ENCODE measurements at regions not wholly inside any gene's neighbourhood (a gene's known extent, or its start where the extent isn't known, plus 50 kb on each side); places are given as distances from the start of the nearest gene placed in this dataset.

DNA sequence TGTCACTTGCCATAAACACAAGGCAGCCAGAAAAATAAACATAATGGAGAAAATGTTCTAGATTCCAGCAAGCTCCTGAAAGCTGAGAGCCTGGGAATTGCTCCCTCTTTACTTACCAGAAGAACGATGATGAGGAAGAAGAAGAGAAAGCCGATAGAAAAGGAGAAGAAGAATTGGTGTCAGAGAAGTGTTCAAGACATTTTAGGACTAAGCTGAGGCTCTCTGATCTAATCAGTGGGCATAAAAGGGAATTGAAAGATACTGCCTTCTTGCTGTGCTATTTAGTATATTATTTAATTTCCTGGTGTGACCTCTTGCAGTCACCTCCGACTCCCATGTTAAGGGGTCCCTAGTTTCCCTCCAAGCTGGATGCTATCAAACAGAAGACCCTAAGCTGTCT lies 316.6 kb upstream of the JARID2 start:
- no peak overlapping the region for H3K4me3 ChIP-seq (ENCODE audit: low read length)
- DNase-seq (ENCODE audit: low read depth, low spot score), result no peak

DNA sequence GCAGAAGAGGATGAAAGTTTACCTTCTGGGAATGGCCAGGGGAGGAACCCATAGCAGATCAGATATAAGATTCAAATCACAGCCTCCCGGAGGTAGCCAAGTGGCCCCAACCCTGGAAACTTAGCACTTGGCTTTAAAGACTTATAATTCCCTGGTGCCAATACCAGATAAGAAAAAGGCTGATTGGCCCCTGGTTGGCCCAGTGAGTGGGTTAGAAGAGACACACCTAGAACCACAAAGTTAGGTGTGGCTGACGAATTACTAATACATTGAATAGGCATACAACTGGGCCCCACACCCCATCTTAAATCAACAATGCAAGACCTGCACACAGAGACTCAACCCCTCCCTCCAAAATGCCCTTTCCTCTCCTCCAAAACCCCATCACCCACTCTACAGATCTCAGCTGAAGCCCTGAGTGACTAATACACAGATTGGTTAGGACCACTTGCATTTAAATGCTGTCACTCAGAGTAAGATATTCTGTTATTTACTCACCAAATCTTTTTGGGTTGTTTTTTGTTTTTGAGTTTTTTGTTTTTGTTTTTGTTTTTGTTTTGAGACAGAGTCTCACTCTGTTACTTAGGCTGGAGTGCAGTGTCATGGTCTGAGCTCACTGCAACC lies 315.4 kb upstream of the JARID2 start:
- no peak for DNase-seq (ENCODE audit: low read depth, low spot score)
- H3K4me3 ChIP-seq (ENCODE audit: low read length), result no peak overlapping the region

DNA sequence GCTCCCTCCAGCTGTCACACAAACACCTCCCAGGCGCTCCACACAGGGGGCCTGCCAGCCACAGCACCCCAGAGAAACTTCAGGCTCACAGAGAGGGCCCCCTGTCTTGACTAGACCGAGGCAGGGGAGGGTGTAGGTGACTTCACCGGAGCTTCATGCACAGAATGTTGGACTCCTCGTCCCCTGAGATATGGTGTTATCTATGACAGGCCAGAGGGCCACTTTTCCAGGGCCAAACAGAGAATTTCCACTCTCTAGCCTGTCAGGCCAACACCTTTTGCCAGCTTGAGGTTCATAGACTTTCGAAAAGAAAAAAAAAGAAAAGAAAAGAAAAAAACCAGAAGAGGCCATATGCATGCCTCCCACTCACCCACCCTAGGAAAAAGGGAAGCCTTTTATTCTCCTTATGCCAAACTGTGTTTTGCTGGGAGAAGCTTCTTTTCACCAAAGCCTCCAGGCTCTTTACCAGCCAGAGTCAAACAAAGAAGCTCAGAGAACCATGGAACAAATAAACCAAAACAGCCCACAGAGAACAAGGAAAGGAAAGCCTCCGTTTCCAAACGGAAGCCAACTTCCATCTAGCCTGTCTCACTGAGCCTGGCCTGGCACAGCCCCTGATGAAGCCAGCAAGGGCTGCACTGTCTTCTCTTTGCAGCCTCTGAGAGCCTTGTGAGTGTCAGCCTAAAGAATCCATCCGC lies 313.2 kb upstream of the JARID2 start:
- no peak for DNase-seq (ENCODE audit: low read depth, low spot score)
- H3K4me3 ChIP-seq (ENCODE audit: low read length), result no peak overlapping the region

DNA sequence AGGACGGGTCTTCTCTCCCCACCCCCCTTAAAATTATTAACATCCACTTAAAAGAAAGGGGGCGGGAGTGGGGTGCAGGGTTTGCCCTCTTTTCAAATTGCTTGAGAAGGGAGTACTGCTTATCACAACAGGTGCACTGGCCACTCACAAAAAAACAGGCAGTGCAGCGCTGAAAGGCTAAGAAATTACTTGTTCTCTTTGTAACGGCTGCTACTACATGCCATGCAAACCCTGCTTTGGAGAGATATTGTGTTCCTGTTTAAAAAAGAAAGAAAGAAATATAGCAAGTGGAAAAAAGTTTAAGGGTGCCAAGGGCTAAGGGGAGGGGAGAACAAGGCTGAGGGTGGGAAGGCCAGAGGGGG lies 312.7 kb upstream of the JARID2 start:
- DNase-seq (ENCODE audit: low read depth, low spot score), result no peak
- H3K4me3 ChIP-seq (ENCODE audit: low read length), result no peak overlapping the region

DNA sequence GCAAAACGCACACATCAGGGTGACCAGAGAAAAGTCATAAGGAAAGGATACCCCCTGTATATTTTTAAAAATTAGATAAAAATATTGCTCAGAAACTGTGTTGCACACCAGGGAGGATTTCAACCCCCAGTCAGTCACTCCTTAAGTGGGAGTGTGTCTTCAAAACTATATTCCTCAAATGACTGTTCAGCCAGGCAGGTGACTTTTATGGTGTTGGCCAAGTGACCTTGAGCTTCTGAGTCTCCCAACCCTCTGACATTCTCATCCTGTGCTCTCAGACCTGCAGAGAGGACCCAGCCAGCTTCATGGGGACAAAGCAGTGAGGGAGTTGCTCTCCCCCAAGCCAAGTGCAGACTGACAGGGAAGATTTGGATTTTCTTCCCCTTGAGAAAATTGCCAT lies 311.9 kb upstream of the JARID2 start:
- no peak overlapping the region for H3K4me3 ChIP-seq (ENCODE audit: low read length)
- DNase-seq (ENCODE audit: low read depth, low spot score), result no peak

DNA sequence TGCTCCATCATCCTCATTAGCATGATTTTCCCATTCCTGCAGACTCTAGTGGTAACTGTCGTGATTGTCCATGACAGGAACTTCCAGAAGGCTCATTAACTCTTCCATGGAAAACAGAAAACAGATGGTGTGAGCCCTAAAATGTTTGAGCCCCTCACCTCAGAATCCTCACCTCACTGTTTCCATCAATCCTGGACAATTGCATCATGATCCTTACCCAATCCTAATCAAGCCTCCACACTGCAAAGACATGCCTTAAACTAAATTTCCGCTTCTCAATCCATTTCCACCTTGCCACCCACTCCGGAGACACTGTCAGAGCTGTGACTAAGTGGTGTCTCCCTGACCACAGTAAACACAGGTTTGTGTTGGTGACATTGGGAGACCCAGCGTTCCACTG lies 311.0 kb upstream of the JARID2 start:
- DNase-seq (ENCODE audit: low read depth, low spot score), result no peak
- H3K4me3 ChIP-seq (ENCODE audit: low read length), result no peak overlapping the region

DNA sequence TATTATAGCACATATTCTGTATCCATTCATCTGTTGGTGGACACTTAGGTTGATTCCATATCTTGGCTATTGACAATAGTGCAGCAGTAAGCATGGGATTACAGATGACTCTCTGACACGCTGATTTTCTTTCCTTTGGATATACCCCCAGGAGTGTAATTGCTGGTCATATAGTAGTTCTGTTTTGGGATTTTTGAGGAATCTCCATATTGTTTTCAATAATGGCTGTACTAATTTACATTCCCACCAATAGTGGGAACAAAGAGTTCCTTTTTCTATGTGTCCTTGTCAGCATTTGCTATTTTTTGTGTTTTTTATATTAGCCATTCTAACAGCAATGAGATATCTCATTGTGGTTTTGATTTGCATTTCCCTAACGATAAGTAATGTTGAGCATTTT lies 309.0 kb upstream of the JARID2 start:
- no peak for DNase-seq (ENCODE audit: low read depth, low spot score)

DNA sequence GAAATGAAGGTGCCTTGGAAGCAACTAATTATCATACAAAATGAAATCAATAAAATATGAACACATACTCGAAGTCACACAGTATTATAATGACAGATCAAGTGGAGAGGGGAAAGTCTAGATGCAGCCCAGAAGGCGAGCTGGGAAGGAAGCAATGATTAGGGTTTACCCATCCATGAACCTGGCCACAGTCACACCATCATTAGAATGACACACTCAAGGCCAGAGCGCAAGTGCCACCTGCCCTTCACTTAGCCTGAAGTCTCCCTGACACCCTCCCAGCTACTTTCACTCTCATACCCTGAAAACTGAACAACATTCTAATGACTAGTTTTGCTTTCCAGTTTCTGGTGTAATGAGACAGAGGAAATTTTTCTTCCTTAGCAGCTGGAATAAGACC lies 302.8 kb upstream of the JARID2 start:
- DNase-seq (ENCODE audit: low read depth, low spot score), result no peak
- H3K4me3 ChIP-seq (ENCODE audit: low read length), result no peak overlapping the region

More for the DNA sequence above, 309.0 kb upstream of the JARID2 start:
- H3K4me3 ChIP-seq (ENCODE audit: low read length), result no peak overlapping the region

DNA sequence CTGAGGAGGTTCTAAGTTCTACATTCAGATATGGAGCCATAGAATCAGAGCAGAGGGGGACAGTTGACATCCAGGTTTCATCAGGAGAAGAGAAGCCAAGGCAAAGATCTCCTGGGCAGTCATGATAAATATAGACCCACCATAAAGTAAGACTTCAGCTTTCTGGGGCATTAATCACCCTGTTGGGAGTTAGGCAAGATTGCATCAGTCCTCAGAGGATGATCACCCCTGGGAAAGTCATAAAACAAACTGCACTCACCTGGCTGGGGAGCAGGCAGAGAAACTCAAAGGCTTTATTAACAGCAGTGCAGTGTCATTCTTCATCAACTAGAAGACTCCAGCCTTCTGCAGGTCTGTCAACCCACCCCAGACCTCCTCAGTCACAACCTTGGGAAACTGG lies 301.3 kb upstream of the JARID2 start:
- H3K4me3 ChIP-seq (ENCODE audit: low read length), result no peak overlapping the region
- DNase-seq (ENCODE audit: low read depth, low spot score), result no peak

DNA sequence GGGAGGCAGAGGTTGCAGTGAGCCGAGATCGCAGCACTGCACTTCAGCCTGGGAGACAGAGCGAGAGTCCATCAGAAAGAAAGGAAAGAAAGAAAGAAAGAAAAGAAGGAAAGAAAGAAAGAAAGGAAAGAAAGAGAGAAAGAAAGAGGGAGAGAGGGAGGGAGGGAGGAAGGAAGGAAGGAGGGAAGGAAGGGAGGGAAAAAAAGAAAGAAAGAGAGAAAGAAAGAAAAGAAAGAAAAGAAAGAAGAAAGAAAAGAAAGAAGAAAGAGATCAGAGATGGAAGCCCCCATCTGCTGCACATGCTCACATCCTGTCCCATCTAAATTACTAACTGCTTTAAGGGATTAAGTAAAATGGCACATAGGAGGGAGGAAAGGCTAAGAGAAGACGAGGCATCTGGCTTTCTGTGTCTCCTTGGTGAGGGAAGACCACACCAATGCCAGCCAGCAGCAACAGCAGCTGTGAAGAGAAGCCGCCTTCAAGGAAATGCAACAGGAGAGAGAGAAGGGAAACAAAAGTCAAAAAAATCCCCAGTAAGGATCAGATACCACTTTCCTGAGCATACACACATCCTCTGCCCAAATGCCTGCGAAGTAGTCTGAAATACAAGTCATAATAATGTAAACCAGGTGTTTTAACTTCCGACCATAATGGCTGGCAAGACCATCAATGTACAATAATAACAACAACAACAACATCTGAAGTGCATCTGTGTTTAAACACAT lies 300.2 kb upstream of the JARID2 start:
- no peak overlapping the region for H3K4me3 ChIP-seq (ENCODE audit: low read length)
- DNase-seq (ENCODE audit: low read depth, low spot score), result no peak

DNA sequence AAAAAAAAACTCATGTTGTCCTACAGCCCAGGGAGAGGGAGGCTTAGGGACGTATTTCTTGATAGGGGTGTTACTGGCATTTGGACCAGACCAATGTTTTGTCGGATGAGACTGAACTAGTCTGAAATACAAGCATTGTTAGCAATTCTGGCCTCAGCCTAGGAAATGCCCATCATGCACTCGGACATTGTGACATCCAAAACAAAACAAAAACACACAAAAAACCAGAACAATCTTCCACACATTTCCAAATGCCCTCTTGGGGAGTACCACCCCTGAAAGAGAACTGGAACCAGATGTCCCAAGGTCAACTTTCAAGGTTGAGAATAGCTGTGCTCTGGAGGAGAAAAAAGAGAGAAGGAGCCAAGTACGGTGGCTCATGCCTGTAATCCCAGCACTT lies 299.1 kb upstream of the JARID2 start:
- H3K4me3 ChIP-seq (ENCODE audit: low read length), result no peak overlapping the region
- no peak for DNase-seq (ENCODE audit: low read depth, low spot score)

DNA sequence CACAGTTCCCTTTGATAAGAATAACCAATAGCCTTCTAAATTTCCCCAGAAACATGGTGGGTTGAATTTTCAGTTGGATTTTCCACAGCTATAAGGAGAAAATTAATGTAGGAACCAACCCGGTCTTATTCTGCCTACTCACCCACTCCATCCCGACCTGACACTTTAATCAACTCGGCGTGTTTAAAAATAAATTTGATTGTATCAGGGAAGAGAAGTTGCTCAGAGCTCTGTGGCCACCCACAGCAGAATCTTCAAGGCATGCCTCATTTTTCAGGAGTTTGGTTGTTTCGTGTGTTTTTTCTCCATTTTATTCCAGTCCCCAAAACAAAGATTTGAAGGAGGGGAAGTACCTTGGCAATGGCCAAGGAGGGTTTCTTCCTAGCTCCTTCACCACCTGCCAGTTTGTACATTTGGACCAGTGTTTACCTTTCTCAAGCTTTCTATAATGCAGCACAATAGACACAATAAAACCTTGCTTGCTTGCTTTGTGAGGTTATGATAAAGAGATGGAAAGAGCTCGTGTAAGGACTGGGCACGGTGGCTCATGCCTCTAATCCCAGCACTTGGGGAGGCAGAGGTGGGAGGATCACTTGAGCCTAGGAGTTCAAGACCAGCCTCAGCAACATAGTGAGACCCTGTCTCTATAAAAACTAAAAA lies 297.2 kb upstream of the JARID2 start:
- H3K4me3 ChIP-seq (ENCODE audit: low read length), result no peak overlapping the region
- no peak for DNase-seq (ENCODE audit: low read depth, low spot score)

DNA sequence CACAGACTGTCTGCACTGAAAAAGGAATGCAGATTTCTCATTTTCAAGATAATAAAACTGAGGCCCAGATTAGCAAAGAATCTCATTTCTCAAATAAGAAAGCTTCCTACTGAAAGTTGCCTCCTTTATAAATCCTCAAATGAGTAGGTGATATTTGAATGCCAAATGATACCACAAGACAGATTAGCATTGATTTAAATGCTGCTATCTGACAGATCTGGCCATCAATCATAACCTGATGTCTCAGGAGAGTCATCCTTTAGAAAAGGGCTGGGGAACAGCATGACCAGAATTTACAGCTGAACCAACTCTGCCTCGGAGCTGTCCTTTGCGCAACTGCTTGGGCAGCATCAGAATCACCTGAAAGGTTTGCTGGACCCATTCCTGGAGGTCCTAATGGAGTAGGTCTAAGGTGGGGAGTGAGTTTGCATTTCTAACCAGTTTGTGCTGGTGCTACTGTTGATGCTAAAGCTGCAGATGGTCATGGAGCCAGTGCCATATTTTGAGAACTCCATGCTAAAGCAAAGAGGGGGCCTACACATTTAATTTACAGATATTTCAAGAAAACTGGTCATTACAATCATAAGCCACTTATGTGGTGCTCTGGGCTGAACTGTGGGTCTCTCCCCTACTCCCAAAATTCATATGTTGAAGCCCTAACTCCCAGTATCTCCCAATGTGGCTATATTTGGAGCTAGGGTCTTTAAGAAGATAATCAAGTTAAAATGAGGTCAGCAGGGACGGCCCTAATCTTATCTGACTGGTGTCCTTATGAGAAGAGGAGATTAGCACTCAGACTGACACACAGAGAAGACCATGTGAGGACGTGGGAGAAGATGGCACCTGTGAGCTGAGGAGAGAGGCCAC lies 295.5 kb upstream of the JARID2 start:
- no peak overlapping the region for H3K4me3 ChIP-seq (ENCODE audit: low read length)
- no peak for DNase-seq (ENCODE audit: low read depth, low spot score)

DNA sequence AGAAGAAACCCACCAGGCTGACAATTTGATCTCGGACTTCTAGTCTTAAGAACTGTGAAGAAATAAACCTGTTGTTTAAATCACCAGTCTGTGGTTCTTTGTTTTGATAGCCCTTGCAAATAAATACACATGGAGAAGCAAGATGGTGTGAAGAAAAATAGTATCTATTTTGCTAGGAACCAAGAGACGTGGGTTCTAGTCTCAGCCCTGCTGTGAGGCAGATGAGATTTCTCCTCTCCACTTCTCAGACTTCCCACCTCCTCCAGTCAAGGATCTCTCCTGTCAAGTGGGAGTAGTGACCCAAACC lies 294.9 kb upstream of the JARID2 start:
- H3K4me3 ChIP-seq (ENCODE audit: low read length), result no peak overlapping the region
- no peak for DNase-seq (ENCODE audit: low read depth, low spot score)

DNA sequence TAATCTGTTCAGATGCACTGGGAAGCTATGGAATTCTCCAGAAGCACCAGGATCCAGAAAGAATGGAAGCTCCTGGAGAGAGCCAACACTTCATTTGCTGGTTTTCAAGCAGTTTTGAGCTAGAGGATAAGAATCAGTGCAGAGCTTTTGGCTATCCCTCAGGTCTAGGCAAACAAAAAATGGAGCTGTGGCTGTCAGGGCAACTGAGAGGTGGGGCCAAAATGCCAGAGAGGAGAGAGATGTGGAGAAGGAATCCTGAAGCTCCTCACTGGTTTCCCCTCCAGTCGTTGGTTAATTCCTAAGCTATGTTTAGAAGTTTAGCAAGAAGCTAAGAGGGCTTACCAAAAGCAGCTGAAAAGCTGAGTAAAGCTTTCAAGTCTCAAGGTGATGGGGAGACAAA lies 294.2 kb upstream of the JARID2 start:
- no peak overlapping the region for H3K4me3 ChIP-seq (ENCODE audit: low read length)
- DNase-seq (ENCODE audit: low read depth, low spot score), result no peak

DNA sequence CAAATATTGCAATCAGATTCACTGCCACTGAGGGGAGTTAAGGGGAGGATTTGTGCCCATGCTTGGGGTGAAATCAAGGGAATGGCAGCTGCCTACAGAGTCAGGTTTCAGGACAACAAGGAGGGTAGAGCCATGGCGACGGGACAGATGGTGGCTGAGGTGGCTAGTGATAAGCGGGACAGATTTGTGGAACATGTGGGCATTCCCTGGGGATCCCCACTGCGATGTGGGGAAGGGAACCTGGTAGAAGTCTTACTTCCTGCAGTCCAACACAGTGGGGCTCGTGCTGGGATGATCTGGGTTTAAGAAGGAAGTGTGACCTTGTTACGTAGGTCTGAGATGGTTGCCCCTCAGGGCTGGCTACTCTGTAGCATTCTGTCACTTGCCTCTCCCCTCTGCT lies 292.0 kb upstream of the JARID2 start:
- DNase-seq (ENCODE audit: low read depth, low spot score), result no peak
- no peak overlapping the region for H3K4me3 ChIP-seq (ENCODE audit: low read length)

DNA sequence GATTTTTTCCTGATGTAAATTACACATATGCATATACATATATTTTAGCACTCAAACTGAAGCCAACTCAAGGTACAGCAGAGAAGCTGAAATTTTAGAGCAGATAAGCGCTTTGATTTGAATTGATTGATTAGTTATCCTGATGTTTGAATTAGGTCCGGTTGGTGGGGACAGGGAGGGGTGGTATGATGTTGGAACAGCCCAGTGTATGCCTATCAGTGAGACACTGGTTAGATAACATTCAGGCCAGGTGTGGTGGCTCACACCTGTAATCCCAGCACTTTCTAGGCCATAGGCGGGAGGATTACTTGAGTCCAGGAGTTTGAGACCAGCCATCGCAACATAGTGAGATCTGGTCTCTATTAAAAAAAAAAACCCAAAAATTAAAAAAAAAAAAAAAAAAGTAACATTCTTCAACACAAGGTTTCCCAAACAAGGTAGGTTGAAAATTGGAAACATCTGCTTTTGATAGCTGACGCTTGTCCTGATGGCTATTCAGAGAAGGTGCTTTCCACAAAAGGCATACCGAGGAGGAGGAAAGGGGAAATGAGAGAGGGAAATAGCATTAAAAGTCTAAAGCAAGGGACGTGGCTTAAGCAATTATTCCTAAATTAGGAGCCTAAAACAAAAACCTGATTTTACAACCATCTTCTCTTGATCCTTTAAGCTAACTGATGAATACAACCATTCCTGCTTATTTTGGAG lies 288.4 kb upstream of the JARID2 start:
- DNase-seq (ENCODE audit: low read depth, low spot score), result no peak
- no peak overlapping the region for H3K4me3 ChIP-seq (ENCODE audit: low read length)

DNA sequence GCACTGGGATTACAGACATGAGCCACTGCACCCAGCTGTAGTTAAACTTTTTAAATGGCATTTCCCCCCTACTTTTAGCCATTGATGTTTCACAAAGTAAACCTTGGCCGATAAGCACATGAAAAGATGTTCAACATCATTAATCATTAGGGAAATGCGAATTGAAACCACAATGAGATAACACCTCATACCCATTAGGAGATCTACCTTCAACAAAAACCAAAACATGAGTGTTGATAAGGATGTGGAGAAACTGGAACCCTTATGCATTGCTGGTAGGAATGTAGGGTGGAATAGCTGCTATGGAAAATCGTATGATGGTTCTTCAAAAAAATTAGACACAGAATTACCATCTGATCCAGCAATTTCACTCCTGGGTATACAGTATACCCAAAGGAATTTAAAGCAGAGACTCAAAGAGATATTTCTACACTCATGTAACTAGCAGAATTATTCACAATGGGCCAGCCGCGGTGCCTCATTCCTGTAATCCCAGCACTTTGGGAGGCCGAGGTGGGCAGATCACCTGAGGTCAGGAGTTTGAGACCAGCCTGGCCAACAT lies 286.5 kb upstream of the JARID2 start:
- no peak for DNase-seq (ENCODE audit: low read depth, low spot score)
- H3K4me3 ChIP-seq (ENCODE audit: low read length), result no peak overlapping the region
